Endothelial cell of umbilical vein (primary cell): ENCODE measurements at regions not wholly inside any gene's neighbourhood (a gene's known extent, or its start where the extent isn't known, plus 50 kb on each side); places are given as distances from the start of the nearest gene placed in this dataset.
"Not testable (repeated sequence)": the region's sequence is repeated elsewhere in the genome, so short reads cannot be mapped to it uniquely, and the experiment has no call there.

Experiments
- BruUV-seq: library from RNA; stranded (reverse); fragments of 400-500 nt; replicated peaks from 2 replicates; lab custom pipeline; 2021; lab: Mats Ljungman, UMichigan
- CTCF ChIA-PET: fragments of 300-600, 350-600 bp; sonication (Branson Sonifier 250); formaldehyde crosslinking; loops from one replicate; lab custom pipeline; 2021; ENCODE audit warnings: antibody characterized with exemption, inconsistent platforms; lab: Charles Lee
- POLR2A ChIA-PET: fragments of 300-600, 350-600 bp; sonication (Branson Sonifier 250); formaldehyde crosslinking; loops from one replicate; lab custom pipeline; 2021; ENCODE audit warnings: antibody characterized with exemption, inconsistent platforms; lab: Charles Lee
- DNase-seq: peaks from one replicate; pipeline ENCODE4 v3.0.0-alpha.2; 2011; ENCODE audit warnings: low read depth, low spot score
- FAIRE-seq: peaks from 2 replicates; lab custom pipeline; 2011; peaks lifted over from hg19 to GRCh38; lab: Jason Lieb, UNC
- H2AFZ ChIP-seq: 2 replicates; pipeline ENCODE4 v1.6.0; 2012; ENCODE audit warnings: low read depth, low read length, control low read depth, inconsistent platforms
- H3K27ac ChIP-seq: 2 replicates; pipeline ENCODE4 v1.5.1; 2011; ENCODE audit warnings: low read depth, mild to moderate bottlenecking, control low read depth, low read length, moderate library complexity; ENCODE audit not compliant: insufficient read depth
- H3K27me3 ChIP-seq, 2 experiments: 2 replicates each; pipeline versions ENCODE4 v1.6.0 to v1.6.1; 2011; ENCODE audit warnings: low read length in 2 of 2, mixed read lengths in 1 of 2; ENCODE audit not compliant: control insufficient read depth in 2 of 2, insufficient read depth in 2 of 2
- H3K36me3 ChIP-seq, 2 experiments: 2 replicates in 1 of 2; 3 replicates in 1 of 2; pipeline ENCODE4 v1.5.1; 2011; ENCODE audit warnings: low read length in 2 of 2, mild to moderate bottlenecking in 1 of 2, moderate library complexity in 1 of 2; ENCODE audit not compliant: control insufficient read depth in 2 of 2, insufficient read depth in 2 of 2; ENCODE audit errors: extremely low read depth in 1 of 2
- H3K4me1 ChIP-seq: 3 replicates; pipeline ENCODE4 v1.5.1; 2011; ENCODE audit warnings: mild to moderate bottlenecking, low read length; ENCODE audit not compliant: control insufficient read depth, insufficient read depth; ENCODE audit errors: extremely low read depth
- H3K4me2 ChIP-seq: 2 replicates; pipeline ENCODE4 v1.6.1; 2011; ENCODE audit warnings: low read length, control low read depth, mixed read lengths; ENCODE audit not compliant: insufficient read depth
- H3K4me3 ChIP-seq, 3 experiments: fragments of 200-600 bp in 1 of 3; sonication (generic), shearing (Covaris generic) in 1 of 3; replicated peaks in 1 of 3; 2 replicates each; pipeline ENCODE4 v1.5.1; 2011 to 2016; ENCODE audit warnings: control low read depth in 3 of 3, low read length in 3 of 3, mild to moderate bottlenecking in 2 of 3, inconsistent platforms in 1 of 3, low read depth in 1 of 3, moderate library complexity in 1 of 3; ENCODE audit not compliant: insufficient read depth in 1 of 3
- H3K79me2 ChIP-seq: 2 replicates; pipeline ENCODE4 v1.6.0; 2012; ENCODE audit warnings: low read length, inconsistent platforms; ENCODE audit not compliant: control insufficient read depth, insufficient read depth
- H3K9ac ChIP-seq: replicated peaks from 2 replicates; pipeline ENCODE3; 2011; ENCODE audit warnings: low read length, control low read depth; ENCODE audit not compliant: insufficient read depth; ENCODE audit errors: extremely low read depth
- H3K9me1 ChIP-seq: replicated peaks from 3 replicates; pipeline ENCODE4 v1.6.0; 2011; ENCODE audit warnings: mild to moderate bottlenecking, low read length; ENCODE audit not compliant: control insufficient read depth, insufficient read depth; ENCODE audit errors: extremely low read depth
- H3K9me3 ChIP-seq: replicated peaks from 2 replicates; pipeline ENCODE4 v1.5.1; 2012; ENCODE audit warnings: low read length, inconsistent platforms; ENCODE audit not compliant: control insufficient read depth, insufficient read depth
- H4K20me1 ChIP-seq: replicated peaks from 2 replicates; pipeline ENCODE3; 2011; ENCODE audit warnings: mild to moderate bottlenecking, low read length; ENCODE audit not compliant: control insufficient read depth, insufficient read depth; ENCODE audit errors: extremely low read depth
- EZH2 ChIP-seq: IDR thresholded peaks from 2 replicates; pipeline ENCODE4 v1.6.1; 2012; ENCODE audit warnings: borderline replicate concordance, low read depth, mild to moderate bottlenecking, moderate library complexity, low read length, inconsistent platforms; ENCODE audit not compliant: severe bottlenecking
- FOS ChIP-seq: IDR thresholded peaks from 2 replicates; pipeline ENCODE4 v1.6.1; 2011; ENCODE audit warnings: mild to moderate bottlenecking, low read length, moderate library complexity, borderline replicate concordance; ENCODE audit not compliant: insufficient read depth
- GATA2 ChIP-seq: IDR thresholded peaks from 2 replicates; pipeline ENCODE4 v1.7.0; 2011; ENCODE audit warnings: low read depth, mild to moderate bottlenecking, moderate library complexity, mixed read lengths, low read length; ENCODE audit not compliant: insufficient read length, insufficient read depth
- JUN ChIP-seq: IDR thresholded peaks from 2 replicates; pipeline ENCODE4 v1.6.1; 2011; ENCODE audit warnings: borderline replicate concordance, low read depth; ENCODE audit not compliant: insufficient read length, insufficient read depth
- MAX ChIP-seq: IDR thresholded peaks from 2 replicates; pipeline ENCODE4 v1.6.1; 2011; ENCODE audit not compliant: insufficient read depth, insufficient read length
- MYC ChIP-seq: IDR thresholded peaks from one replicate; pipeline ENCODE4 v1.6.1; 2011; ENCODE audit warnings: mild to moderate bottlenecking, low read depth, low read length
- POLR2A ChIP-seq: IDR thresholded peaks from 2 replicates; pipeline ENCODE4 v1.6.1; 2012; ENCODE audit warnings: low read depth, mild to moderate bottlenecking, control low read depth, low read length
- POLR2AphosphoS5 ChIP-seq: IDR thresholded peaks from 2 replicates; pipeline ENCODE4 v1.6.1; 2012; ENCODE audit warnings: low read depth, mild to moderate bottlenecking, control low read depth, low read length, moderate library complexity; ENCODE audit not compliant: insufficient read depth
- dilution Hi-C: fragments of 300-500 bp; cut with MboI; formaldehyde crosslinking; loops from one replicate; pipeline ENCODE4 v1.15.0; 2019; ENCODE audit warnings: low sequenced_read_pairs; ENCODE audit not compliant: extremely low pct_ligation_motif_present
- intact Hi-C: fragments of 100-400 bp; cut with micrococcal nuclease; formaldehyde crosslinking; loops from one replicate; pipeline ENCODE4 v1.10.0; 2022
- TF ChIP-seq, protein P1 (sequence below), 2 donors: IDR thresholded peaks; 1 replicate in 1 of 2; 2 replicates in 1 of 2; pipeline ENCODE4 v1.5.1; 2011; ENCODE audit warnings: low read length in 2 of 2, mild to moderate bottlenecking in 2 of 2, moderate library complexity in 2 of 2, control low read depth in 1 of 2, inconsistent platforms in 1 of 2, low read depth in 1 of 2; ENCODE audit not compliant: insufficient read depth in 1 of 2; ENCODE audit errors: extremely low read depth in 1 of 2

DNA sequence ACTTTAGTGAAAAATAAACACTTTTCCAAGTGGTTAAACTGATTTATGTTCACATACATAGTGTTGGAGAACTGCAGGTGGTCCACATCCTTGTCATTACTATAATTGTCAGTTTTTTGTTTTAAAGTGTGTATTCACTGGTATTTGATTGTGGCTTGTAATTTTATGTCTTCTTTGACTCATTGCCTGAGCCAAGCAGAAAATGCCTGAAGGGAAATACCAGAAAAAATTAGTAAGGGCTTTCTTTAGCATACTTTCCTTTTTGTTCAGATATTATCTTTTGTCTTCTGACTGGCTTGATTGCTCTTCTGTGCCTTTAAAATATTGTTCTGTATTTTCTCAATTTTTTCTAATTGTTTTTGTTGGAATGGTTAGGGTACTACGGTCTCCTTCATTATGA lies 981.3 kb downstream of the C4orf33 start:
- H3K27ac ChIP-seq = no peak overlapping the region
- ChIA-PET POLR2A (no interaction called here), CTCF (no interaction called here)
- no peak overlapping the region for H3K4me2 ChIP-seq
- dilution Hi-C loops = no loop called here
- H3K4me3 ChIP-seq = no peak overlapping the region
- intact Hi-C loops = no loop called here
- no peaks in the 10 kb centered on the region for H3K9me1 ChIP-seq
- no peaks in the 10 kb centered on the region for H3K36me3 ChIP-seq
- H3K9me3 ChIP-seq = no peaks in the 10 kb centered on the region
- H3K9ac ChIP-seq = no peak overlapping the region
- no peaks in the 10 kb centered on the region for H4K20me1 ChIP-seq
- H3K4me1 ChIP-seq = no peaks in the 10 kb centered on the region
- BruUV-seq = no TSS peak
- TF ChIP-seq FOS (no peak), EZH2 (no peak), MYC (no peak), GATA2 (no peak), POLR2A (no peak), JUN (no peak), POLR2AphosphoS5 (no peak), MAX (no peak)
- TF ChIP-seq, protein P1, sequence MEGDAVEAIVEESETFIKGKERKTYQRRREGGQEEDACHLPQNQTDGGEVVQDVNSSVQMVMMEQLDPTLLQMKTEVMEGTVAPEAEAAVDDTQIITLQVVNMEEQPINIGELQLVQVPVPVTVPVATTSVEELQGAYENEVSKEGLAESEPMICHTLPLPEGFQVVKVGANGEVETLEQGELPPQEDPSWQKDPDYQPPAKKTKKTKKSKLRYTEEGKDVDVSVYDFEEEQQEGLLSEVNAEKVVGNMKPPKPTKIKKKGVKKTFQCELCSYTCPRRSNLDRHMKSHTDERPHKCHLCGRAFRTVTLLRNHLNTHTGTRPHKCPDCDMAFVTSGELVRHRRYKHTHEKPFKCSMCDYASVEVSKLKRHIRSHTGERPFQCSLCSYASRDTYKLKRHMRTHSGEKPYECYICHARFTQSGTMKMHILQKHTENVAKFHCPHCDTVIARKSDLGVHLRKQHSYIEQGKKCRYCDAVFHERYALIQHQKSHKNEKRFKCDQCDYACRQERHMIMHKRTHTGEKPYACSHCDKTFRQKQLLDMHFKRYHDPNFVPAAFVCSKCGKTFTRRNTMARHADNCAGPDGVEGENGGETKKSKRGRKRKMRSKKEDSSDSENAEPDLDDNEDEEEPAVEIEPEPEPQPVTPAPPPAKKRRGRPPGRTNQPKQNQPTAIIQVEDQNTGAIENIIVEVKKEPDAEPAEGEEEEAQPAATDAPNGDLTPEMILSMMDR (IDR thresholded peaks at IDR 0.05; ENCODE audit: extremely low read depth in 1 of 2, insufficient read depth in 1 of 2, low read depth in 1 of 2, low read length in 2 of 2) = no peak
- no peaks in the 10 kb centered on the region for H3K79me2 ChIP-seq
- FAIRE-seq (no peak), DNase-seq (peak; percentile 27)
- no peak overlapping the region for H2AFZ ChIP-seq
- no peaks in the 10 kb centered on the region for H3K27me3 ChIP-seq

- H2AFZ ChIP-seq, POLR2A ChIA-PET, H3K9me3 ChIP-seq, H3K4me3 ChIP-seq, H3K79me2 ChIP-seq, H4K20me1 ChIP-seq, H3K4me2 ChIP-seq, H3K27me3 ChIP-seq, intact Hi-C loops, CTCF ChIA-PET, BruUV-seq, dilution Hi-C loops, H3K27ac ChIP-seq, DNase-seq, FAIRE-seq, H3K9me1 ChIP-seq, H3K36me3 ChIP-seq, H3K4me1 ChIP-seq, H3K9ac ChIP-seq: not testable (repeated sequence)
Measured at GRCh38 chr4:130079027-130079426, 983.1 kb downstream of the C4orf33 start.
